GM12878 (cell line): ENCODE measurements at regions not wholly inside any gene's neighbourhood (a gene's known extent, or its start where the extent isn't known, plus 50 kb on each side); places are given as distances from the start of the nearest gene placed in this dataset.

Source experiments
- ATAC-seq: fragments of 200-7000 bp; cut with Tn5 transposase; 3 replicates; pipeline ENCODE4 v1.9.1; 2020; ENCODE audit warnings: mild to moderate bottlenecking, moderate library complexity
- BruUV-seq: library from RNA; stranded (reverse); fragments of 400-500 nt; replicated peaks from 2 replicates; lab custom pipeline; 2021; lab: Mats Ljungman, UMichigan
- CTCF ChIA-PET: fragments of 300-600 bp; sonication (Branson Sonifier 250); formaldehyde crosslinking; extraction: SDS; loops from one replicate; lab custom pipeline; 2021; ENCODE audit warnings: inconsistent platforms; lab: Yijun Ruan, JAX
- POLR2A ChIA-PET: fragments of 350-600 bp; formaldehyde crosslinking; extraction: SDS; loops from one replicate; lab custom pipeline; 2021; ENCODE audit warnings: inconsistent platforms; lab: Charles Lee
- RAD21 ChIA-PET: fragments of 300-600 bp; sonication (Branson Sonifier 250); formaldehyde crosslinking; loops from one replicate; lab custom pipeline; 2023; ENCODE audit warnings: antibody characterized with exemption; ENCODE audit not compliant: unreplicated experiment; lab: Charles Lee
- SMC1A ChIA-PET: fragments of 300-600 bp; sonication (Branson Sonifier 250); formaldehyde crosslinking; loops from one replicate; lab custom pipeline; 2023; ENCODE audit not compliant: unreplicated experiment, uncharacterized antibody; lab: Charles Lee
- DNase-seq: peaks from one replicate; pipeline ENCODE4 v3.0.0-alpha.2; 2011; ENCODE audit warnings: low read depth, low spot score
- FAIRE-seq: peaks from 3 replicates; lab custom pipeline; 2011; peaks lifted over from hg19 to GRCh38; lab: Jason Lieb, UNC
- H2AFZ ChIP-seq: 2 replicates; pipeline ENCODE4 v1.6.0; 2011; ENCODE audit warnings: low read depth, low read length, control low read depth; ENCODE audit not compliant: control insufficient read depth
- H3K27ac ChIP-seq: 2 replicates; pipeline ENCODE4 v1.5.1; 2011; ENCODE audit warnings: control low read depth; ENCODE audit not compliant: control insufficient read depth, insufficient read depth
- H3K27me3 ChIP-seq, 2 experiments: replicated peaks in 1 of 2; 2 replicates each; pipeline versions ENCODE4 v1.6.0 to v1.6.1; 2011; ENCODE audit warnings: low read length in 1 of 2; ENCODE audit not compliant: control insufficient read depth in 2 of 2, insufficient read depth in 2 of 2
- H3K36me3 ChIP-seq, 2 experiments: 2 replicates each; pipeline ENCODE4 v1.5.1; 2011; ENCODE audit warnings: low read length in 1 of 2; ENCODE audit not compliant: control insufficient read depth in 2 of 2, insufficient read depth in 2 of 2
- H3K4me1 ChIP-seq: 2 replicates; pipeline ENCODE4 v1.6.1; 2011; ENCODE audit warnings: mild to moderate bottlenecking, low read length, moderate library complexity, mixed read lengths; ENCODE audit not compliant: control insufficient read depth, insufficient read depth
- H3K4me2 ChIP-seq: 2 replicates; pipeline ENCODE4 v1.6.0; 2011; ENCODE audit warnings: control low read depth; ENCODE audit not compliant: control insufficient read depth, insufficient read depth
- H3K4me3 ChIP-seq: fragments of 200-600 bp; sonication (generic); 2 replicates; pipeline ENCODE4 v1.5.1; 2016
- H3K79me2 ChIP-seq: 2 replicates; pipeline ENCODE4 v1.6.0; 2011; ENCODE audit warnings: low read length; ENCODE audit not compliant: control insufficient read depth, insufficient read depth
- H3K9ac ChIP-seq: 2 replicates; pipeline ENCODE4 v1.8.0; 2011; ENCODE audit warnings: low read length, control low read depth, mixed read lengths; ENCODE audit not compliant: control insufficient read depth, insufficient read depth
- H3K9me3 ChIP-seq: replicated peaks from 3 replicates; pipeline ENCODE4 v1.5.1; 2011; ENCODE audit warnings: mild to moderate bottlenecking, low read length; ENCODE audit not compliant: control insufficient read depth, insufficient read depth
- H4K20me1 ChIP-seq: 2 replicates; pipeline ENCODE4 v1.6.0; 2011; ENCODE audit not compliant: control insufficient read depth, insufficient read depth
- ASH2L ChIP-seq: fragments of 300-600, 200-600 bp; sonication (generic); IDR thresholded peaks from 2 replicates; pipeline ENCODE4 v1.6.1; 2017; ENCODE audit warnings: low read depth, mild to moderate bottlenecking, borderline replicate concordance
- CUX1 ChIP-seq: IDR thresholded peaks from 2 replicates; pipeline ENCODE4 v1.6.1; 2012; ENCODE audit warnings: improper control_type of control experiment, low read depth, low read length; ENCODE audit not compliant: insufficient replicate concordance
- EP300 ChIP-seq, 2 experiments: fragments of 150-350 bp in 1 of 2; IDR thresholded peaks; 2 replicates each; pipeline ENCODE4 v1.6.1; 2011 to 2012; ENCODE audit warnings: low read depth in 2 of 2, low read length in 2 of 2, borderline replicate concordance in 1 of 2, improper control_type of control experiment in 1 of 2, inconsistent platforms in 1 of 2; ENCODE audit not compliant: control insufficient read depth in 1 of 2
- ESRRA ChIP-seq: IDR thresholded peaks from 2 replicates; pipeline ENCODE4 v1.6.1; 2012; ENCODE audit warnings: mild to moderate bottlenecking, low read length, improper control_type of control experiment
- EZH2 ChIP-seq: IDR thresholded peaks from 2 replicates; pipeline ENCODE4 v1.6.1; 2012; ENCODE audit warnings: low read depth, mild to moderate bottlenecking, control low read depth, inconsistent platforms, low read length, borderline replicate concordance; ENCODE audit not compliant: control insufficient read depth
- GATAD2B ChIP-seq: fragments of 450-650 bp; conservative IDR thresholded peaks from 2 replicates; pipeline ENCODE4 v1.6.1; 2017; ENCODE audit warnings: low read depth, mild to moderate bottlenecking, moderate library complexity
- HCFC1 ChIP-seq: fragments of 150-350 bp; IDR thresholded peaks from 2 replicates; pipeline ENCODE4 v1.6.1; 2014; ENCODE audit warnings: low read length
- KAT2A ChIP-seq: conservative IDR thresholded peaks from 2 replicates; pipeline ENCODE4 v1.6.1; 2011; ENCODE audit warnings: low read depth, low read length; ENCODE audit not compliant: control insufficient read depth
- KDM1A ChIP-seq: fragments of 200-600 bp; sonication (generic); IDR thresholded peaks from 2 replicates; pipeline ENCODE4 v1.6.1; 2016; ENCODE audit warnings: borderline replicate concordance
- NFYA ChIP-seq: IDR thresholded peaks from 2 replicates; pipeline ENCODE4 v1.6.1; 2011; ENCODE audit warnings: low read depth, mild to moderate bottlenecking, low read length, improper control_type of control experiment, borderline replicate concordance
- PAX8 ChIP-seq: fragments of 450-650 bp; IDR thresholded peaks from 2 replicates; pipeline ENCODE4 v1.6.1; 2017; ENCODE audit warnings: mild to moderate bottlenecking, moderate library complexity
- POLR2AphosphoS5 ChIP-seq: IDR thresholded peaks from 2 replicates; pipeline ENCODE4 v1.6.1; 2011; ENCODE audit warnings: mild to moderate bottlenecking, low read length, inconsistent platforms
- SREBF1 ChIP-seq: IDR thresholded peaks from 2 replicates; pipeline ENCODE4 v1.6.1; 2012; ENCODE audit warnings: mild to moderate bottlenecking, low read length
- STAT1 ChIP-seq: fragments of 450-650 bp; conservative IDR thresholded peaks from 2 replicates; pipeline ENCODE4 v1.6.1; 2014; ENCODE audit warnings: antibody characterized with exemption, mild to moderate bottlenecking
- YY1 ChIP-seq: IDR thresholded peaks from 2 replicates; pipeline ENCODE4 v1.6.1; 2011; ENCODE audit warnings: low read depth, mild to moderate bottlenecking, low read length
- ZNF217 ChIP-seq: fragments of 450-650 bp; IDR thresholded peaks from 2 replicates; pipeline ENCODE4 v1.6.1; 2017; ENCODE audit warnings: antibody characterized with exemption, mild to moderate bottlenecking
- ZZZ3 ChIP-seq: IDR thresholded peaks from 2 replicates; pipeline ENCODE4 v1.6.1; 2011; ENCODE audit warnings: low read depth; ENCODE audit not compliant: control insufficient read depth, insufficient read length
- WGBS: methylation state at CpG from one replicate; pipeline ENCODE4 v1.1.6; 2016; ENCODE audit warnings: low lambda C conversion rate; ENCODE audit not compliant: insufficient replicate concordance, insufficient coverage; ENCODE audit errors: missing lambda C conversion rate; 5-methylcytosine and 5-hydroxymethylcytosine counted together
- in situ Hi-C: fragments of 300-500 bp; cut with MboI; formaldehyde crosslinking; loops from 9 replicates; pipeline ENCODE4 v1.14.3; 2018; ENCODE audit warnings: mixed read lengths
- intact Hi-C: fragments of 100-400 bp; cut with micrococcal nuclease; formaldehyde crosslinking; loops from one replicate; pipeline ENCODE4 v1.14.2; 2022; ENCODE audit not compliant: unreplicated experiment
- TF ChIP-seq, protein P1 (sequence below): fragments of 450-650 bp; conservative IDR thresholded peaks from 2 replicates; pipeline ENCODE4 v1.6.1; 2017; ENCODE audit warnings: mild to moderate bottlenecking, moderate library complexity
- TF ChIP-seq, protein P2 (sequence below): fragments of 450-650 bp; IDR thresholded peaks from 2 replicates; pipeline ENCODE4 v1.6.1; 2014; ENCODE audit warnings: mild to moderate bottlenecking

DNA sequence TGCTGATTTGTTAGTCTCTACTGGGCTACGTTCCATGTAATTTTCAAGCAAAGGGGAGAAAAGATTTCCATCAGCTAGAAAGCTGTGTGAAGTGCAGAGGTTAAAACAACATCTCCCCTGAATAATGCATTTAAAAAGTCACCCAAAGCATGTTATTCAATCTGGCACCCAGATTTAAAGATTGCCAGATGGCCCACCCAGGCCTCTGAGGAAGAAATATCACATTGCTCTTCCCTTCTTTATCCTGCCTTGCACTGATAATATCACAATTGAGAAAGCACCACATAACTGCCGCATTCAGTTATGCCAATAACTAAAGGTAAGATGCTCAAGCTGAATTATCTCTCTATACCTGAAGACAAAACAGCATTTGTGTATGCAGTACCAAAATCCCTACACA, 119.4 kb upstream of the PUM3 start:
- CTCF ChIA-PET = no interaction called here
- no peak for FAIRE-seq
- no TSS peak for BruUV-seq
- TF ChIP-seq ZZZ3 (no peak), CUX1 (no peak), EZH2 (no peak), SREBF1 (no peak), STAT1 (no peak), ASH2L (no peak), YY1 (no peak), POLR2AphosphoS5 (no peak), NFYA (no peak), ESRRA (no peak), ZNF217 (no peak), KDM1A (no peak), KAT2A (no peak), EP300 (IDR thresholded peaks at IDR 0.05; ENCODE audit: borderline replicate concordance in 1 of 2, control insufficient read depth in 1 of 2, low read depth in 2 of 2, low read length in 2 of 2) (no peak), PAX8 (no peak), HCFC1 (no peak), GATAD2B (no peak)
- TF ChIP-seq, protein P1, sequence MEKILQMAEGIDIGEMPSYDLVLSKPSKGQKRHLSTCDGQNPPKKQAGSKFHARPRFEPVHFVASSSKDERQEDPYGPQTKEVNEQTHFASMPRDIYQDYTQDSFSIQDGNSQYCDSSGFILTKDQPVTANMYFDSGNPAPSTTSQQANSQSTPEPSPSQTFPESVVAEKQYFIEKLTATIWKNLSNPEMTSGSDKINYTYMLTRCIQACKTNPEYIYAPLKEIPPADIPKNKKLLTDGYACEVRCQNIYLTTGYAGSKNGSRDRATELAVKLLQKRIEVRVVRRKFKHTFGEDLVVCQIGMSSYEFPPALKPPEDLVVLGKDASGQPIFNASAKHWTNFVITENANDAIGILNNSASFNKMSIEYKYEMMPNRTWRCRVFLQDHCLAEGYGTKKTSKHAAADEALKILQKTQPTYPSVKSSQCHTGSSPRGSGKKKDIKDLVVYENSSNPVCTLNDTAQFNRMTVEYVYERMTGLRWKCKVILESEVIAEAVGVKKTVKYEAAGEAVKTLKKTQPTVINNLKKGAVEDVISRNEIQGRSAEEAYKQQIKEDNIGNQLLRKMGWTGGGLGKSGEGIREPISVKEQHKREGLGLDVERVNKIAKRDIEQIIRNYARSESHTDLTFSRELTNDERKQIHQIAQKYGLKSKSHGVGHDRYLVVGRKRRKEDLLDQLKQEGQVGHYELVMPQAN = no peak
- TF ChIP-seq, protein P2, sequence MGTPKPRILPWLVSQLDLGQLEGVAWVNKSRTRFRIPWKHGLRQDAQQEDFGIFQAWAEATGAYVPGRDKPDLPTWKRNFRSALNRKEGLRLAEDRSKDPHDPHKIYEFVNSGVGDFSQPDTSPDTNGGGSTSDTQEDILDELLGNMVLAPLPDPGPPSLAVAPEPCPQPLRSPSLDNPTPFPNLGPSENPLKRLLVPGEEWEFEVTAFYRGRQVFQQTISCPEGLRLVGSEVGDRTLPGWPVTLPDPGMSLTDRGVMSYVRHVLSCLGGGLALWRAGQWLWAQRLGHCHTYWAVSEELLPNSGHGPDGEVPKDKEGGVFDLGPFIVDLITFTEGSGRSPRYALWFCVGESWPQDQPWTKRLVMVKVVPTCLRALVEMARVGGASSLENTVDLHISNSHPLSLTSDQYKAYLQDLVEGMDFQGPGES = no peak

More for the DNA sequence above, 119.4 kb upstream of the PUM3 start:
- Histone ChIP-seq H4K20me1 (no peaks in the 10 kb centered on the region), H3K9ac (no peak overlapping the region), H3K4me2 (no peak overlapping the region), H3K4me1 (no peaks in the 10 kb centered on the region), H3K4me3 (no peak overlapping the region), H3K27ac (no peak overlapping the region), H2AFZ (no peak overlapping the region), H3K27me3 (peaks cover 0 to 5% of the 10 kb centered on the region in 2 experiments; a peak in 1 of 4 replicates), H3K79me2 (no peaks in the 10 kb centered on the region), H3K9me3 (no peaks in the 10 kb centered on the region), H3K36me3 (no peaks in the 10 kb centered on the region)
- WGBS = 67% methylated on average over 2 of the region's 2 CpGs
- in situ Hi-C loops (no loop called here), intact Hi-C loops (no loop called here)
- ChIA-PET SMC1A (no interaction called here), POLR2A (no interaction called here), RAD21 (no interaction called here)
- DNase-seq (no peak), ATAC-seq (no peak)
